ENCODE measurements at regions not wholly inside any gene's neighbourhood (a gene's known extent, or its start where the extent isn't known, plus 50 kb on each side); places are given as distances from the start of the nearest gene placed in this dataset.

DNA sequence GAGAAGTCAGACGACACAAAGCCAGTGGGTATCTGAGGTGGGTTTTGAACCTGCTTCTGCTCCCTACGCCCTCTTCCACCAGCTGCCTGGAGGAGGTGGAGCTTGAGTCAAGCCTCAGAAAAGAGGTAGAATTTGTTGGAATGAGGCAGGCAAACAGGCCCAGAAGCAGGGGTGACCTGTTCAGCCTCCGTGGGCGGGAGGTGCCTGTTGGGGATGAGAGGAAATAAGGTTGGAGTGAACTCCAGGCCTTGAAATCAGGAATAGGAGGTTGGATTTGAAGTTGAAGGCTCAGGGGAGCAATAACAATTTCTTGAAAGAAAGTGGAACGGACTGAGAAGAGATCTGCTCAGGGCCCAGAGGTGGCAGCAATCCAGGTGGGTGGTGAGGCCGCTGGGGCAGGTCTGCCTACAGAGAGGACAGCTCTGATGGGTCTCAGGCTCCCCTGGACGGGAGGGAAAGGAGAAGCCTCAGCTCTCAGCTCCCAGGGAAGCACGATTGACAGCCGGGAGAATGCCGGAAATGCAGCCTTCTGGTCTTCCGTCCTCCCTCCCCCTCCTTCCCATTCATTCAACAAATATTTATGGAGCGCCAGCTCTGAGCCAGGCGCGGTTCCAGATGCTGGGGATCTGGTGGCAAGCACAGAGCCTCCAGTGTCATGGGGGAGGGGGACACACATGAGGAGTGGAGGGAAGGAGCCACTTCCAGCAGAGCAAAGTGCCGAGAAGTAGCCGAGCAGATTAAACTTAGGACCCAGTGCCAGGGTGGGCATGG lies 61.9 kb upstream of the CIBAR2 start:
- DNase-seq (ENCODE audit: low read depth in 2 of 2, low spot score in 1 of 2): no peak

DNA sequence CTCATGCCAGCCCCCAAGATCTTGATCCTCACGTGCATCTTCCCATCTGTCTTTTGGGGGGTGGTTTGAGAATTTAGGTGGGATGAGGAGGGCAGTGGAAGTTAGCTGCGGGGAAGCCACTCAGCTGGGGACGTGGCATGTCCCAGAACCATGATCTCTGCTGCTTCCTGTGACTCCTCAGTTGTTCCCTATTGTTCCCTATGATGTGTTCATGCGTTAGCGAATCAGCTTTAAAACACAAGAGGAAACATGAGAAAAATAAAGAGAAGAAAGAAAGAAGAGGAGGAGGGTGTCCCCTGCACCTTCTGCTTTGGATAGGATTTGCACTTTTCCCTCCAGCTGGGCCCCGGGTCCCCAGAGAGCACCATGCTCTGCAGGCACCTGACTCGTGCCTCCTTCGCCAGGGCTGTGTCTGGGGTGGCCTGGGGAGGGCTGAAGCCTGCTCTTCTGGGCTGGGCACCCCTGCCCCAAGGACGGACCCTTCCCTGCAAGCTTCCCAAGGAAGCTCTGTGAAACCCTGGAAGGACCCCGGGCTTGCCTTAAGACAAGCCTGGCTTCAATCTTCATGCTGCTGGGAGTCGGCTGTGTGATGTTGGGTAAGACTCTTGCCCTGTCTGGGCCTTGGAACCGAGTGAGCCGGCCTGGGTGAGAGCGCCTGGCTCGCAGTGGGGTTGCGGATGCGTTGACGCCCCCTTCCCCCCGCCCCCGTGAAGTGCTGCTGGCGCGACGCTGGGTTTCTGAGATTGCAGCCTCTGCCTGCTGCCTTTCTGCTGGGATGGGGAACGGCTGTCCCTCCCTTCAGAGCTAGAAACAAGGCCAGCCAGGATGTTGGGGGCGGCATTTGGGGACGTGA lies 62.8 kb upstream of the CIBAR2 start:
- no peak for DNase-seq (ENCODE audit: low read depth in 2 of 2, low spot score in 1 of 2)

DNA sequence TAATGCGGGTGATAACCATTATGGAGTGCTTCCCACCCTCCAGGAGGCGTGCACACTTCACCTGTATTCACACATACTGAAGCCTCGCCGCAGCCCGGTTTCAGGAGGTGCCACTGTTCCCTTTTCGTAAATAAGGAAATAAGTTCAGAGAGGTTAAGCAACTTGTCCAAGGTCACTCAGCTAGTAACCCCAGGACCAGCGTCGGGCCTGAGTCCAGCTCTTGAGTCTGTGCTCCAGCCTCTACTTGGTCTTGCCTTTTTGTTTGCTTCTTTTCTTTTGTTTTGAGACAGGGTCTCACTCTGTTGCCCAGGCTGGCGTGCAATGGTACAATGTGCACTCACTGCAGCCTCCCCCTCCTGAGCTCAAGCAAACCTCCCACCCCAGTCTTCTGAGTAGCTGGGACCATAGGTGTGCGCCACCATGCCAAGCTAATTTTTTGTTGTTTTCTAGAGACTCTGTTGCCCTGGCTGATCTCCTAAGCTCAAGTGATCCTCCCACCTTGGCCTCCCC lies 63.5 kb upstream of the CIBAR2 start:
- DNase-seq (ENCODE audit: low read depth in 2 of 2, low spot score in 1 of 2): no peak

- DNase-seq (ENCODE audit: low read depth in 2 of 2, low spot score in 1 of 2): no peak
These were observed 64.5 kb upstream of the CIBAR2 start for GRCh38 chr16:85176541-85177447.

GRCh38 chr16:85177448-85177846 lies 65.2 kb upstream of the CIBAR2 start:
- DNase-seq (ENCODE audit: low read depth in 2 of 2, low spot score in 1 of 2): no peak

GRCh38 chr16:85178006-85178591 lies 65.8 kb upstream of the CIBAR2 start:
- DNase-seq (ENCODE audit: low read depth in 2 of 2, low spot score in 1 of 2): no peak

GRCh38 chr16:85178596-85178995 lies 66.3 kb upstream of the CIBAR2 start:
- DNase-seq (ENCODE audit: low read depth in 2 of 2, low spot score in 1 of 2): no peak

- DNase-seq (ENCODE audit: low read depth in 2 of 2, low spot score in 1 of 2): no peak
These were observed 67.2 kb upstream of the CIBAR2 start for GRCh38 chr16:85179344-85180046.

DNA sequence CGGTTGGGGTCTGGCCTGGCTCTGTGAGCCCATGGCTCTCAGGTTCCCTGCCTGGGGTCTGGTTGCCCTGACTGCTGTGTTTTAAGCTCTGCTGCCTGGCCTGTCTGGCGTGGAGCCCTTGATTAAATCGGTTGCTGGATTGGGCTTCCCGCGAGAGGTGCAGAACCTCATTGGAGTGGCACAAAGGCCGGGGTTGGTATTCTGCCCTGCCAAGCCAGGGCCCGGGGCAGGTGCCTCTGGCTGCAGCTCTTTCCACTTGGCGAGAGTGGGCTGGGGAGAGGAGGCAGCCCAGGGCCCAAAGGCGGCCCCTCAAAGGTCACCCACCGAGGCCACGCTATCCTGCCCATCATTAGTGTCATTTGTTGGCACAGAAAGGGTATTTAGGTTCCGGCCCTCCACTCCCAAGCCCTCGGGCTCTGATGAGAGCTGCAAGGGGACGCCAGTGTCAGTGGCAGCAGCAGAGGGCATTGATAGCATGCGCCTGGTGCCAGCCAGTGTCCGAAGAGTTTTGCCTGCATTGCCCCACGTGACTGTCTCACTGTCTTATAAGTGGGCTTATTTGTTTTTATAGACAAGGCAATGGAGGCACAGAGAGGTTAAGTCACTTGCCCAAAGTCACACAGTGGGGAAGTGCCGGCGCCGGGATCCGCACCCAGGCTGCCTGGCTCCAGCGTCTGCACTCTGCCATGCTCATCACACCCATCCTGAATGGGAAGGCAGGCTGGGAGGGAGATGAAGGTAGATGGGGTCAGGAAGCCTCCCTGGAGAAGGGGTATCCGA lies 68.0 kb upstream of the CIBAR2 start:
- no peak for DNase-seq (ENCODE audit: low read depth in 2 of 2, low spot score in 1 of 2)

DNA sequence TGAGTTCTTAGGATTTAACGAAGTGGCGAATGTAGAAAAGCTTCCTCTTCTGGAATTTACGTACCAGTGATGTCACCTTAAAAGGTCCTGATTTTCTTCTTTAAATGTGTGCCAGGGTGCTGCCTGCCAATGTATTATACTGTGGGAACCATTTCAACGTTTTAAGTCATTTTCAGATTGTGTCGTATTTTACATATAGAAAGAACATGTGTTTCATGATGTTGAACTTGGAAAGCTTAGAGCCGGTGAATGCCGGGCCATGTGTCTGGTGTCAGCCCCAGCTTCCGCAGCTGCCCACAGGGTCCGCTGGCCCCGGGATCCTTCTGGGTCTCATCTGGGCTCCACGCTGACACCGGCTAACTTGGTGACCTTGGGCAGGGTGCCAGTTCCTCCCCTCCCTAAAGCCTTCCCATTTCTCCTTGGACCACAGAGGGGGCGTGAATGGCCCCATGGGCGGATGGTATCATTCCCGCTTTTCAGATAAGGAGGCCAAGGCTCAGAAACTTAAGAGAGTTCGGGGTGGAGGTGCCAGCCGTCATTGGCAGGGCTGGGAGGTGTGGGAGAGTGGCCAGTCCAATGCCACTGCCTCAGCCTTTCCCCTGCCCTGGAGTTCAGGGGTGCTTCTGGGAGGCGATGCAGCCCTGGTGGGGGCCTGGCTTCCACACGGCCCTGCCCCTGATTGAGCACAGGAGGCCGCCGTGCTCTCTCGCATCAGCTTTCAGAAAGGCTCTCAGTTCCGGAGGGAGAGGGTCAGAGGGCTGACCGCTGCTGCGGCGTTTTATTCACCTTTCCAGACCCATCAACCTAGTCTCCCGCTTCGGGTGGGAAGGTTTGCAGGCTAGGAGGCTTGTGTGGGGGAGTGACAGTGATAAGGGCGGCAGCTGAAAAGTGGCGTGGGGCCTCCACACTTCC lies 68.8 kb upstream of the CIBAR2 start:
- DNase-seq (ENCODE audit: low read depth in 2 of 2, low spot score in 1 of 2): no peak

DNA sequence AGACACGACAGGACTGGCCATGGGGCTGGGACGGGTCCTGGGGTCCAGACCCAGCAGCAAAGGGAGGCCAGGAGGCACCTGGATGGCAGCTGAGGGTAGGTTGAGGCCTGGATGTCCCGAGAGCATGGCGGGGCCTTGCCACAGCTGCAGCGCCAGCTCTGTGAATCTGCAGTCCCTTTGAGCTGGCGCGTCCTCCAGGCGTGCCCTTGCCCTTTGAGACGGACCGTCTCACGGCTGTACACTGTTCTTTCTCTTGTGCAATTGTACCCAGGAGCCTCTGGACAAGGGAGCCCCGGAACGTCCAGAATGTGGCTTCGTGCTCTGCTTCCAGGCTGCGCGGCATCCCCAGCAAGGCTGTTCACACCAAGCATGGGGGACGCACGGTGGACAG lies 69.5 kb upstream of the CIBAR2 start:
- no peak for DNase-seq (ENCODE audit: low read depth in 2 of 2, low spot score in 1 of 2)

- DNase-seq (ENCODE audit: low read depth in 2 of 2, low spot score in 1 of 2): no peak
These were observed 70.0 kb upstream of the CIBAR2 start for GRCh38 chr16:85182286-85182685.

- DNase-seq (ENCODE audit: low read depth in 2 of 2, low spot score in 1 of 2): no peak
These were observed 70.5 kb upstream of the CIBAR2 start for GRCh38 chr16:85182774-85183173.

GRCh38 chr16:85183564-85183963 lies 71.3 kb upstream of the CIBAR2 start:
- no peak for DNase-seq (ENCODE audit: low read depth in 2 of 2, low spot score in 1 of 2)

DNA sequence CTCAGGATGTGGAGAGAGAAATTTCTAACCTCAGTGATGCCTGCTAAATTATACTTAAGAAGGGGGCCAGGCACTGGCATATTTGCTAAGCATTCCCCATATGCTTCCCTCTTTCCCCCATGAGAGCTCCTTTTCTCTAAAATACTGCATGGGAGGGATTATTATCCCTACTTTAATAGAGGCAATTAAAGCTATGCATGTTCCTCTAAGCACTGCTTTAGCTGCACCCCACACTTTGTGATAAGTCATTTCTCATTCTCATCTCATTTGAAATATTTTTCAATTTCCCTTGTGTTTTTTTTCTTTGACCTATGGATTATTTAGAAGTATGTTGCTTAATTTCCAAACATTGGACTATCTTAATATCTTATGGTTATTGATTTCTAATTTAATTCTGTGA lies 72.1 kb upstream of the CIBAR2 start:
- no peak for DNase-seq (ENCODE audit: low read depth in 2 of 2, low spot score in 1 of 2)

DNA sequence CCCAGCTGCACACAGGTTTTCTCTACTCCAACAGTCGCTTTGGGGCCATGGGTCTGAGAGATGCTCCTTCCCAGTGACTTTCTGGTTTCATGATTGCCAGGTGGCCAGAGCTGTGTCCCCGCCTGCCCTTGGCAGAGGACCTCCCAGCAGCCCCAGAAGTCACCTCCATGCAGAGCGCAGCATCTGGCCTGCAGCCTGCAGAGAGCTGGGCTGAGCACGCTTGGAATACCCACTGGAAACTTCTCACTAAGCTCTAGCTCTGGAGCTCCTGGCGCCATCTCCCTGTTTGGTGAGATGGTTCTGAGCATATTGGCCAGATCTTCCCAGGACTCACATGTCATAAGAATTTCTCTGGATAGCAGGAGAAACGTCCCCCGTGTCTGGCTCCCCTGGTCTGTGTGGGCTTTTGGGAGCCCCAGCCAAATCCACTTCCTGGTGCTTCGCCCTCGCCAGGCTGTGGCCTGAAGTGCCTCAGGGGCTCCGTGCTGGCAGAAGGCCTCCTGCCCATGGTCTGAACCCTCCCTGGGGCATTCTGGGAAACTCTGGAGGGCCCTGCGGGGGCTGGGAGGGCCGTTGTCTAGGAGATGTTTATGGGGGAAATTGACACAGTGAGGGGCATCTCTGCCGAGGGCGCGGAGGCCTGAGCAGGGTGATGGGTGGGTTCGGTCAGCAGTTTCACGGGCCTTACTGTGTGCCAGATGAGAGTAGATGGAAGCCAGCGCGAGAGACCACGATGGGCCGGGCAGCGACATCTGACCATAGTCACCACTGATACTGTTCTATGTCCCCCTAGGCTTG lies 73.2 kb upstream of the CIBAR2 start:
- no peak for DNase-seq (ENCODE audit: low read depth in 2 of 2, low spot score in 1 of 2)

- no peak for DNase-seq (ENCODE audit: low read depth in 2 of 2, low spot score in 1 of 2)
These were observed 74.7 kb upstream of the CIBAR2 start for GRCh38 chr16:85187002-85187401.

GRCh38 chr16:85187447-85187846 lies 75.2 kb upstream of the CIBAR2 start:
- DNase-seq (ENCODE audit: low read depth in 2 of 2, low spot score in 1 of 2): no peak
